ENCODE measurements at regions not wholly inside any gene's neighbourhood (a gene's known extent, or its start where the extent isn't known, plus 50 kb on each side); places are given as distances from the start of the nearest gene placed in this dataset.

- Histone ChIP-seq H3K4me3 (ENCODE audit: control insufficient read depth in 2 of 3, extremely low read depth in 1 of 3, insufficient read depth in 2 of 3, low read depth in 1 of 3, low read length in 3 of 3) (no peak overlapping the region), H3K9ac (ENCODE audit: control insufficient read depth, extremely low read depth, insufficient read depth, low read length) (no peak overlapping the region), H3K9me1 (ENCODE audit: control insufficient read depth, extremely low read depth, insufficient read depth, low read length) (no peaks in the 10 kb centered on the region), H3K9me3 (ENCODE audit: control insufficient read depth, low read depth, low read length) (no peaks in the 10 kb centered on the region), H3K27ac (ENCODE audit: control insufficient read depth, insufficient read depth, low read length) (no peak overlapping the region), H3K4me2 (ENCODE audit: control insufficient read depth, extremely low read depth, insufficient read depth, low read depth, low read length) (no peak overlapping the region), H3K36me3 (ENCODE audit: control insufficient read depth in 2 of 2, extremely low read depth in 1 of 2, insufficient read depth in 2 of 2, low read length in 2 of 2) (no peaks in the 10 kb centered on the region), H3K4me1 (ENCODE audit: control insufficient read depth, extremely low read depth, insufficient read depth, low read length) (peaks cover 5% of the 10 kb centered on the region), H4K20me1 (ENCODE audit: control insufficient read depth, extremely low read depth, insufficient read depth, low read length) (no peaks in the 10 kb centered on the region), H2AFZ (ENCODE audit: control insufficient read depth, low read length) (no peak overlapping the region), H3K79me2 (ENCODE audit: control insufficient read depth, insufficient read depth, low read length) (no peaks in the 10 kb centered on the region), H3K27me3 (ENCODE audit: control insufficient read depth, extremely low read depth, insufficient read depth, low read length) (no peaks in the 10 kb centered on the region)
- no peak for DNase-seq (ENCODE audit: low read depth, low spot score)
- TF ChIP-seq EZH2 (IDR thresholded peaks at IDR 0.05; ENCODE audit: low read length) (no peak), CTCF (optimal IDR thresholded peaks at IDR 0.05 in 1 of 3, IDR thresholded peaks at IDR 0.05 in 1 of 3, conservative IDR thresholded peaks at IDR 0.05 in 1 of 3; ENCODE audit: extremely low read depth in 1 of 3, insufficient read depth in 2 of 3, low read length in 3 of 3) (no peak)
- FAIRE-seq = no peak
- dilution Hi-C loops (cut with MboI; ENCODE audit: extremely low pct_ligation_motif_present, low sequenced_read_pairs) = no loop called here
Measured at GRCh38 chr17:30590081-30590733, 113.0 kb downstream of the GOSR1 start.

DNA sequence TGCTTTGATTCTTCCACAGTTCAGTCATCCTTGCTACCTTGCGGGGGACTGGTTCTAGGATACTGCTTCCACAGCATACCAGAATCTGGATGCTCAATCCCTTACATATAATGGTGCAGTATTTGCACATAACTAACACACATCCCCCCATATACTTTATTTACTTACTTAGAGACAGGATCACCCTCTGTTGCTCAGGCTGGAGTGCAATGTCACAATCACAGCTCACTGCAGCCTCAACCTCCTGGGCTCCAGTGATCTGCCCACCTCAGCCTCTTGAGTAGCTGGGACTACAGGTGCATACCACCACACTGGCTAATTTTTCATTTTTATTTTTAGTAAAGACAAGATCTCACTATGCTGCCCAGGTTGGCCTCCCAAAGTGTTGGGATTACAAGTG, 112.2 kb downstream of the GOSR1 start:
- no peak overlapping the region for H3K27ac ChIP-seq (ENCODE audit: control insufficient read depth, insufficient read depth, low read length)
- peaks cover 5% of the 10 kb centered on the region for H3K4me1 ChIP-seq (ENCODE audit: control insufficient read depth, extremely low read depth, insufficient read depth, low read length)
- H3K4me2 ChIP-seq (ENCODE audit: control insufficient read depth, extremely low read depth, insufficient read depth, low read depth, low read length) = no peak overlapping the region
- DNase-seq (ENCODE audit: low read depth, low spot score) = no peak
- no peaks in the 10 kb centered on the region for H3K9me3 ChIP-seq (ENCODE audit: control insufficient read depth, low read depth, low read length)
- no peak overlapping the region for H3K4me3 ChIP-seq (ENCODE audit: control insufficient read depth in 2 of 3, extremely low read depth in 1 of 3, insufficient read depth in 2 of 3, low read depth in 1 of 3, low read length in 3 of 3)
- TF ChIP-seq EZH2 (IDR thresholded peaks at IDR 0.05; ENCODE audit: low read length) = no peak
- TF ChIP-seq CTCF (optimal IDR thresholded peaks at IDR 0.05 in 1 of 3, IDR thresholded peaks at IDR 0.05 in 1 of 3, conservative IDR thresholded peaks at IDR 0.05 in 1 of 3; ENCODE audit: extremely low read depth in 1 of 3, insufficient read depth in 2 of 3, low read length in 3 of 3) = no peak
- H2AFZ ChIP-seq (ENCODE audit: control insufficient read depth, low read length) = no peak overlapping the region
- no peak overlapping the region for H3K9ac ChIP-seq (ENCODE audit: control insufficient read depth, extremely low read depth, insufficient read depth, low read length)
- no peaks in the 10 kb centered on the region for H3K36me3 ChIP-seq (ENCODE audit: control insufficient read depth in 2 of 2, extremely low read depth in 1 of 2, insufficient read depth in 2 of 2, low read length in 2 of 2)
- H3K79me2 ChIP-seq (ENCODE audit: control insufficient read depth, insufficient read depth, low read length) = no peaks in the 10 kb centered on the region
- no peaks in the 10 kb centered on the region for H4K20me1 ChIP-seq (ENCODE audit: control insufficient read depth, extremely low read depth, insufficient read depth, low read length)
- H3K9me1 ChIP-seq (ENCODE audit: control insufficient read depth, extremely low read depth, insufficient read depth, low read length) = no peaks in the 10 kb centered on the region
- dilution Hi-C loops (cut with MboI; ENCODE audit: extremely low pct_ligation_motif_present, low sequenced_read_pairs) = no loop called here
- H3K27me3 ChIP-seq (ENCODE audit: control insufficient read depth, extremely low read depth, insufficient read depth, low read length) = no peaks in the 10 kb centered on the region
- FAIRE-seq = no peak

Data from keratinocyte (primary cell).